ENCODE measurements at regions not wholly inside any gene's neighbourhood (a gene's known extent, or its start where the extent isn't known, plus 50 kb on each side); places are given as distances from the start of the nearest gene placed in this dataset.

GRCh38 chr11:115632061-115632460, 127.8 kb upstream of the CADM1 start:
- Histone ChIP-seq H3K36me3 (ENCODE audit: control insufficient read depth, insufficient read depth, low read length) (no peaks in the 10 kb centered on the region), H3K27ac (ENCODE audit: insufficient read depth, low read length) (no peak overlapping the region), H2AFZ (ENCODE audit: low read length) (no peak overlapping the region), H3K9me3 (ENCODE audit: control insufficient read depth, insufficient read depth, low read depth, low read length) (no peaks in the 10 kb centered on the region), H3K4me2 (ENCODE audit: extremely low read depth, insufficient read depth, low read length) (no peak overlapping the region), H3K9ac (ENCODE audit: insufficient read depth, low read length) (no peak overlapping the region), H4K20me1 (ENCODE audit: control insufficient read depth, extremely low read depth, insufficient read depth, low read length) (no peaks in the 10 kb centered on the region), H3K4me3 (replicated peaks in 1 of 4; ENCODE audit: control extremely low read depth in 1 of 4, insufficient read depth in 1 of 4, low read depth in 3 of 4, low read length in 4 of 4) (no peak overlapping the region), H3K4me1 (ENCODE audit: control insufficient read depth, extremely low read depth, insufficient read depth, low read length) (no peaks in the 10 kb centered on the region), H3K27me3 (ENCODE audit: control insufficient read depth, insufficient read depth, low read length) (peaks cover 7% of the 10 kb centered on the region), H3K79me2 (ENCODE audit: control insufficient read depth, insufficient read depth, low read length) (no peaks in the 10 kb centered on the region)
- TF ChIP-seq EZH2 (IDR thresholded peaks at IDR 0.05; ENCODE audit: low read length, missing control alignments): no peak
- TF ChIP-seq, protein P1, sequence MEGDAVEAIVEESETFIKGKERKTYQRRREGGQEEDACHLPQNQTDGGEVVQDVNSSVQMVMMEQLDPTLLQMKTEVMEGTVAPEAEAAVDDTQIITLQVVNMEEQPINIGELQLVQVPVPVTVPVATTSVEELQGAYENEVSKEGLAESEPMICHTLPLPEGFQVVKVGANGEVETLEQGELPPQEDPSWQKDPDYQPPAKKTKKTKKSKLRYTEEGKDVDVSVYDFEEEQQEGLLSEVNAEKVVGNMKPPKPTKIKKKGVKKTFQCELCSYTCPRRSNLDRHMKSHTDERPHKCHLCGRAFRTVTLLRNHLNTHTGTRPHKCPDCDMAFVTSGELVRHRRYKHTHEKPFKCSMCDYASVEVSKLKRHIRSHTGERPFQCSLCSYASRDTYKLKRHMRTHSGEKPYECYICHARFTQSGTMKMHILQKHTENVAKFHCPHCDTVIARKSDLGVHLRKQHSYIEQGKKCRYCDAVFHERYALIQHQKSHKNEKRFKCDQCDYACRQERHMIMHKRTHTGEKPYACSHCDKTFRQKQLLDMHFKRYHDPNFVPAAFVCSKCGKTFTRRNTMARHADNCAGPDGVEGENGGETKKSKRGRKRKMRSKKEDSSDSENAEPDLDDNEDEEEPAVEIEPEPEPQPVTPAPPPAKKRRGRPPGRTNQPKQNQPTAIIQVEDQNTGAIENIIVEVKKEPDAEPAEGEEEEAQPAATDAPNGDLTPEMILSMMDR (conservative IDR thresholded peaks at IDR 0.05 in 1 of 2, IDR thresholded peaks at IDR 0.05 in 1 of 2; ENCODE audit: low read depth in 1 of 2, low read length in 2 of 2): no peak
- DNase-seq (ENCODE audit: low read depth in 2 of 2): no peak

DNA sequence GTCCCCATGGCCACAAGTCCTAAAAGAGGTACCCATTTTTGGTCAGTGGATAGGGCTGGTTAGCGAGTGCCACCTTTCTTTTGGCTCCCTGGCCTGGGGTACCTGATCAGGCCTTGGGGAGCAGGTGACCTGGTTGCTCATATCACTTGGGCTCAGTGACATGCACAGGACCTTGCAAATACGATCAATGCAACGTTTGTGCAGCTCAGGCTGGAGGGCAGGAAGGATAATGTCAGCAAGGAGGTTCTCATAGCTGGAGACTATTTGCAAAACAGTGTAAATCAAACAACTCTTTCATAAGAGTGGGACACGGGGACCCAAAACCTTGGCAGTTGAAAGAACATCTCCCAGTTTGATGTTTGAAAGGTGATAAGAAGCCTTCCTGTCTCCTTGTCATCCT, 127.4 kb upstream of the CADM1 start:
- Histone ChIP-seq H3K27ac (ENCODE audit: insufficient read depth, low read length) (no peak overlapping the region), H3K79me2 (ENCODE audit: control insufficient read depth, insufficient read depth, low read length) (no peaks in the 10 kb centered on the region), H3K4me1 (ENCODE audit: control insufficient read depth, extremely low read depth, insufficient read depth, low read length) (no peaks in the 10 kb centered on the region), H4K20me1 (ENCODE audit: control insufficient read depth, extremely low read depth, insufficient read depth, low read length) (no peaks in the 10 kb centered on the region), H3K4me2 (ENCODE audit: extremely low read depth, insufficient read depth, low read length) (no peak overlapping the region), H3K9me3 (ENCODE audit: control insufficient read depth, insufficient read depth, low read depth, low read length) (no peaks in the 10 kb centered on the region), H3K36me3 (ENCODE audit: control insufficient read depth, insufficient read depth, low read length) (no peaks in the 10 kb centered on the region), H3K27me3 (ENCODE audit: control insufficient read depth, insufficient read depth, low read length) (peaks cover 7% of the 10 kb centered on the region), H2AFZ (ENCODE audit: low read length) (no peak overlapping the region), H3K9ac (ENCODE audit: insufficient read depth, low read length) (no peak overlapping the region), H3K4me3 (replicated peaks in 1 of 4; ENCODE audit: control extremely low read depth in 1 of 4, insufficient read depth in 1 of 4, low read depth in 3 of 4, low read length in 4 of 4) (no peak overlapping the region)
- TF ChIP-seq, protein P1 (conservative IDR thresholded peaks at IDR 0.05 in 1 of 2, IDR thresholded peaks at IDR 0.05 in 1 of 2; ENCODE audit: low read depth in 1 of 2, low read length in 2 of 2): no peak
- TF ChIP-seq EZH2 (IDR thresholded peaks at IDR 0.05; ENCODE audit: low read length, missing control alignments): no peak
- DNase-seq (ENCODE audit: low read depth in 2 of 2): no peak

- no peak overlapping the region for H2AFZ ChIP-seq (ENCODE audit: low read length)
- no peaks in the 10 kb centered on the region for H3K9me3 ChIP-seq (ENCODE audit: control insufficient read depth, insufficient read depth, low read depth, low read length)
- TF ChIP-seq, protein P1 (conservative IDR thresholded peaks at IDR 0.05 in 1 of 2, IDR thresholded peaks at IDR 0.05 in 1 of 2; ENCODE audit: low read depth in 1 of 2, low read length in 2 of 2): no peak
- TF ChIP-seq EZH2 (IDR thresholded peaks at IDR 0.05; ENCODE audit: low read length, missing control alignments): no peak
- H3K9ac ChIP-seq (ENCODE audit: insufficient read depth, low read length): no peak overlapping the region
- no peaks in the 10 kb centered on the region for H3K4me1 ChIP-seq (ENCODE audit: control insufficient read depth, extremely low read depth, insufficient read depth, low read length)
- no peaks in the 10 kb centered on the region for H4K20me1 ChIP-seq (ENCODE audit: control insufficient read depth, extremely low read depth, insufficient read depth, low read length)
- H3K79me2 ChIP-seq (ENCODE audit: control insufficient read depth, insufficient read depth, low read length): no peaks in the 10 kb centered on the region
- DNase-seq (ENCODE audit: low read depth in 2 of 2): no peak
- peaks cover 7% of the 10 kb centered on the region for H3K27me3 ChIP-seq (ENCODE audit: control insufficient read depth, insufficient read depth, low read length)
- H3K4me3 ChIP-seq (replicated peaks in 1 of 4; ENCODE audit: control extremely low read depth in 1 of 4, insufficient read depth in 1 of 4, low read depth in 3 of 4, low read length in 4 of 4): no peak overlapping the region
- no peak overlapping the region for H3K4me2 ChIP-seq (ENCODE audit: extremely low read depth, insufficient read depth, low read length)
- H3K36me3 ChIP-seq (ENCODE audit: control insufficient read depth, insufficient read depth, low read length): no peaks in the 10 kb centered on the region
- H3K27ac ChIP-seq (ENCODE audit: insufficient read depth, low read length): no peak overlapping the region
Observed at GRCh38 chr11:115630214-115630613, 126.0 kb upstream of the CADM1 start.
